CD4-positive, alpha-beta T cell treated with Interleukin-12 subunit alpha and Interleukin-12 subunit beta, for 1 hour (primary cell): ENCODE measurements at regions not wholly inside any gene's neighbourhood (a gene's known extent, or its start where the extent isn't known, plus 50 kb on each side); places are given as distances from the start of the nearest gene placed in this dataset.
"Not testable (repeated sequence)": the region's sequence is repeated elsewhere in the genome, so short reads cannot be mapped to it uniquely, and the experiment has no call there.

ENCODE experiments used
- DNase-seq: peaks from one replicate; pipeline ENCODE4 v3.0.0-alpha.2; 2020

DNA sequence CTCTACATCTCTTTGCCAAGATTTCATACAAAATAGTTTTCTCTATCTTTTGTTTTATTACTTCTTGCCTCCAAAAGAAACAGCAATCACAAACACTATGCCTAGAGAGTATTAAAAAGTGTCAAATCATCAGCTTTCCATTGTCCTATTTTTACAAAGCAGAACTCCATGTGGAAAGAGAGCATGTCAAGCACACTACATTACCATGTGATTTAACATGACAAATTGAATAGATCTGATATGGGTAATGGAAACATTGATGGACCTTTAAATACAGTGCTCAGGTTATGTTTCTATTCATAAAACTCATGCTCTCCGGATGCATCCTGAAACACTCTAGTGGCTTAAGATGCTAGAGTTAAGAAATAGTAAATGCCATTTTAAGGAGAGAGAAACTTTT is 791.4 kb upstream of the CTNND2 start:
- DNase-seq, result no peak

- DNase-seq, result no peak
These were observed 787.1 kb upstream of the CTNND2 start for GRCh38 chr5:12691330-12691729.

DNA sequence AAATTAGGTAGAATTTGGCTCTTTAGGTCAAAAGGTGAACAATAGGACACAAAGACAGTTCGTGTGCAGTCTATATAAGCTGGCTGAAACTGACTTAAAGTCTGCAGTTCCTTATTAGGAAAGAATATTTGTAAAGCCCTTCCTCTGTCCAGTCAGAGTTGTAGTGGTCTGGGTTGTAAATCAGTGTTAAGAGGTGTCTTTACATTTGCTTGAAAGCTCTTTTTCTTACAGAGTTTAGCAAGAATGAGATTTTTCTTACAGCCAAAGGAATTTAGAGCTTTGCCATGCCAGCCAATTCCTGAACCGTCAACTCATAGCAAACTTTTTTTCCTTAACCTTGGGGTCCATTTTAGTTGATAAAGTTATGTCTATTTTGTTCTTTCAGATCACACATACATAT is 786.1 kb upstream of the CTNND2 start:
- no peak for DNase-seq

GRCh38 chr5:12683249-12683648 is 779.0 kb upstream of the CTNND2 start:
- no peak for DNase-seq

- no peak for DNase-seq
These were observed 775.5 kb upstream of the CTNND2 start for GRCh38 chr5:12679731-12680130.

GRCh38 chr5:12675959-12676358 is 771.7 kb upstream of the CTNND2 start:
- DNase-seq, result no peak

DNA sequence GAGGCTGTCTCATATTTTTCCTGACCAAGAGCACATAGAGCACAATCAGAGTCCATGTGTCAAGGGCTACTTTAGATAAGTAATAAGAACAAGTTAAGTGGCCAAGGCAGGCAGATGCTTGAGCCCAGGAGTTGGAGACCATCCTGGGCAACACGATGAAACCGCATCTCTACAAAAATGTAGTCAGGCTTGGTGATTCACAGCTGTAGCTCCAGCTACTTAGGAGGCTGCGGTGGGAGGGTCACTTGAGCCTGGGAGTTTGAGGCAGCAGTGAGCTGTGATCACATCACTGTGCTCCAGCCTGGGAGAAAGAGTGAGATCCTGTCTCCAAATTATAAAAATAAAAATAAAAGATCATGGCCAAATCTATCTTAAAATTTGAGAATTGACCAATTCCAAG is 767.9 kb upstream of the CTNND2 start:
- no peak for DNase-seq

GRCh38 chr5:12669326-12669725 is 765.1 kb upstream of the CTNND2 start:
- no peak for DNase-seq

DNA sequence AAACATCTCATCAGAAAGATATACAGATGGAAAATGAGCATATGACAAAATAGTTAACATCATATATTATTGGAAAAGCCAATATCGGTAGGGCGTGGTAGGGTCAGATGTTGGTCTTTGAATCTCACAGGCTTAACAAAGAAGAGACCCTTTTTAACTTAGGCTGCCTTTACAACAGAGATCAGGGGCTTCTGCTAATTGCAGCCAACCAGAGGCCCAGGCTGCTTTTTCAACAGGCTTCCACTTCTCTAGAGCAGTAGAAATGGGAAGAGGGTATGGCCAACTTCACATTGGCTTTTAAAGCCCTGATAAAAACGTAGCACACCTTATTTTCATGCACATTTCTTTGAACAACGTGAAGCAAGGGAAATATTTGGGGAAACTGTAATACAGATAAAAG is 764.3 kb upstream of the CTNND2 start:
- no peak for DNase-seq

GRCh38 chr5:12667818-12668217 is 763.6 kb upstream of the CTNND2 start:
- DNase-seq, result not testable (repeated sequence)

DNA sequence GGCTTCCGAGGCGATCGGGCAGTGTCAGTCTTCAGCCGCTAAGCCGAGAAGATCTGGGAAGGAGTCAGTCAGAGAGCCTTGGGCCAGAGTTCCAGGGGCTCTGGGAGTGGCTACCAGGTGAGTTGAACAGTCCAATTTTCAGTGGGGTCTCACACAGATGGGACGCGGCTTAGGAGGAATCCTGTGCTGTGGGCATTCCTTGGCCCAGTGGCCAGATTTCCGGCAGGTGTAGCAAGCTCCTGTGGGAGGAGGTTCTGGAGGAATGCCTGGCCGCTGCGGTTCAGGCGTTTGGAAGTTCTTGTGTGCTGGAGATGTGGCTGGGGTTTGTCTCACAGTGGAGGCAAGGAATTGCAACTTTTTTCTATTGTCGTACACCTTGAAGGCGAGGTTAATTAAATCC is 761.5 kb upstream of the CTNND2 start:
- DNase-seq, result not testable (repeated sequence)

DNA sequence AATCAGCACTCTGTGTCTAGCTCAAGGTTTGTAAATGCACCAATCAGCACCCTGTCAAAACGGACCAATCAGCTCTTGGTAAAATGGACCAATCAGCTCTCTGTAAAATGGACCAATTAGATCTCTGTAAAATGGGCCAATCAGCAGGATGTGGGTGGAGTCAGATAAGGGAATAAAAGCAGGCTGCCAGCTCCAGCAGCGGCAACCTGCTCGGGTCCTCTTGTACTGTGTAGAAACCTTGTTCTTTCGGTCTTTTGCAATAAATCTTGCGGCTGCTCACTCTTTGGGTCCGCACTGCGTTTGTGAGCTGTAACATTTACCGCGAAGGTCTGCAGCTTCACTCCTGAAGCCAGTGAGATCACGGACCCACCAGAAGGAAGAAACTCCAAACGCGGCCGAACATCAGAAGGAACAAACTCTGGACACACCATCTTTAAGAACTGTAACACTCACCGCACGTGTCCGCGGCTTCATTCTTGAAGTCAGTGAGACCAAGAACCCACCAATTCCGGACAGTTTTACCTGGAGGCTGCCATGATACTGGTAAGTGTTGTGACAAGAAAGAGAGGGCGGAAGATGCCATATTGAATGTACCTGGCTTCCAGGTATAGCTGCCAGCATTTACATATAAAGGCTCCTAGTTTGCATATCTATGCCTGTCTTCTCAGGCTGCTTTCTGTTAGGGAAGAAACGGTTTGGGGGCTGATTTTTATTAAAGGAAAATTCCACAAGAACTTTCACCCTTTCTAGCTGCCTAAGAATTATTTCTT is 758.5 kb upstream of the CTNND2 start:
- DNase-seq, result no peak

- DNase-seq, result no peak
These were observed 757.5 kb upstream of the CTNND2 start for GRCh38 chr5:12661617-12662370.

GRCh38 chr5:12660279-12661107 is 756.2 kb upstream of the CTNND2 start:
- DNase-seq, result not testable (repeated sequence)

DNA sequence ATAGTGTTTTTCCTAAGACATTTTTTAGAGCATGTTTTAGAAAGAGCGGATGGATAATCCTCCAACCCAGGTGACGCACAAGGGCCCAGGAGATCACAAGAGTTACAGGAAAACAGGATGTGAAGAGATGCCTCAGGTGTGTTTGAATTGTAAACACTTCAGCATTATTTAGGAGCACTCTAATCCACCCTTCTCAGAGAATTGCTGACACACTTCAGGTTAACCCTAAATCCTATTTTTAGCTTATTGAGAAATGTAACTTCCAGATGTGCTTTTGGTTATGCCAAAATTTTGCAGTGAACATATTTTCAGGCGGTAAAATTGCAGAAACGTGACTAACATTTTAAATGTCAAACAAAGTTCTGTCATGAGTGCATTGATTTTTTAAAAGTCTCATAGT is 755.4 kb upstream of the CTNND2 start:
- no peak for DNase-seq

GRCh38 chr5:12658871-12659446 is 754.7 kb upstream of the CTNND2 start:
- no peak for DNase-seq

- DNase-seq, result not testable (repeated sequence)
These were observed 753.7 kb upstream of the CTNND2 start for GRCh38 chr5:12657914-12658474.

DNA sequence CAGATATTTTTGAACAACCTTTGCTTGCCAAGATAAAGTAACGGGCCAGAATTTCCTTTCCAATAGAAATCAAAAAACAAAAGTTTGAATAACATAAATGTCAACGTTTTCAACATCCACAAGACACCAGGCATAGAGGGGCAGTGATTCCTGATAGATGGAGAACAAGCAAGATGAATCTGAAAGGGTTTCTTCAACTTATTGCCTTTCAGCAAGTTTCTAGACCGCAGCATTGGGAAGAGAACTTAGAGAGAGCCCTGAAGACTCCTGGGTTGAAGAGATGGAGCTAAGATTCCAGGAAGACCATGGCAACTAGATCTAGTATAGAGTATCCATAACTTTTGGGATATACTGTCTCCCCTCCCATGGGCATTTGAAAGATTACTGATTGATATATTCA is 751.4 kb upstream of the CTNND2 start:
- no peak for DNase-seq

- DNase-seq, result no peak
These were observed 748.0 kb upstream of the CTNND2 start for GRCh38 chr5:12652201-12652600.

DNA sequence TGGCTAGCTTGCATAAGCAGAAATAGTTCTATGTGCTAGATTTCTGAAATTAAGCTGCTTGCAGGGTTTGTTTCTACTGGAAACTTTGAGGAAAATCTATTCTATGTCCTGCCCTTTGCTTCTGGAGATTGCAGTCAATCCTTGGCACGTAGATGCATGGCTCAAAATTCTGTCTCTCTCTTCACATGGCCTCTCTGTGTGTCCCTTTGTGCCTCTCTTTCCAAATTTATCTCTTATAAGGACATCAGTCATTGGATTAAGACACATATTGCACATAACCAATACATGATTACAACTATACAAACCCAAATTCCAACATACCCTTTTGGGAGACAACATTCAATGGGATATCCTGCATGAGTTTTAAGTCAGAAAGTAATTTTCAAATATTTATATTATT is 744.3 kb upstream of the CTNND2 start:
- no peak for DNase-seq

- no peak for DNase-seq
These were observed 743.4 kb upstream of the CTNND2 start for GRCh38 chr5:12647613-12648012.

- DNase-seq, result no peak
These were observed 741.3 kb upstream of the CTNND2 start for GRCh38 chr5:12645582-12645981.

- DNase-seq, result no peak
These were observed 732.0 kb upstream of the CTNND2 start for GRCh38 chr5:12636209-12636608.
